ENCODE measurements at regions not wholly inside any gene's neighbourhood (a gene's known extent, or its start where the extent isn't known, plus 50 kb on each side); places are given as distances from the start of the nearest gene placed in this dataset.
"Not testable (repeated sequence)": the region's sequence is repeated elsewhere in the genome, so short reads cannot be mapped to it uniquely, and the experiment has no call there.

DNA sequence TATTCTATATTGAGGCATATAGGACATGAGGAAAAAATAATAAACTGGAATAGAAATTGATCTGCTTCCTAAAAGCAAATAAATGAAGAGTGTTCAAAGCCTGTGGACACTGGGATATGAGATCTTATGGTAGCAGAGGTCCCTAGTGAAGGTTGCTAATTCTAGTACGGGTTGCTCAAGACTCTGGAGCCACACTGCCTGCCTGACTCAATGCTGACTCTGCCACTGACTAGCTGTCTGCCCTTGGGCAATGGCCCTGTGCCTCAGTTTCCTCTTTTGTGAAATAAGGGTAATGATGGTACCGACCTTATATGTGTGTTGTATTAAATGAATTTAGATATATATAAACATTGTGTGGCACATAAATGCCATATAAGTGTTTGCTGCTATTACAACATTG lies 59.0 kb upstream of the C1orf53 start:
- 85% methylated on average over 2 of the region's 2 CpGs for WGBS (ENCODE audit: insufficient coverage, low coverage, low lambda C conversion rate, missing lambda C conversion rate)
- TF ChIP-seq POLR2A (IDR thresholded peaks at IDR 0.05) (no peak), CTCF (IDR thresholded peaks at IDR 0.05) (no peak)
- DNase-seq: no peak
- no peak overlapping the region for H3K27ac ChIP-seq
- H3K9me3 ChIP-seq: no peaks in the 10 kb centered on the region
- H3K27me3 ChIP-seq: no peaks in the 10 kb centered on the region
- H3K4me3 ChIP-seq: no peak overlapping the region
- no peak for ATAC-seq
- intact Hi-C loops (cut with DNase I): no loop called here
- H3K36me3 ChIP-seq: no peaks in the 10 kb centered on the region
- H3K4me1 ChIP-seq: no peaks in the 10 kb centered on the region

- Histone ChIP-seq H3K27ac (no peak overlapping the region), H3K4me1 (no peaks in the 10 kb centered on the region), H3K36me3 (no peaks in the 10 kb centered on the region), H3K9me3 (no peaks in the 10 kb centered on the region), H3K4me3 (no peak overlapping the region), H3K27me3 (no peaks in the 10 kb centered on the region)
- DNase-seq (no peak), ATAC-seq (no peak)
- TF ChIP-seq CTCF (IDR thresholded peaks at IDR 0.05) (no peak), POLR2A (IDR thresholded peaks at IDR 0.05) (no peak)
- intact Hi-C loops (cut with DNase I): no loop called here
- 75% methylated on average over 3 of the region's 3 CpGs for WGBS (ENCODE audit: insufficient coverage, low coverage, low lambda C conversion rate, missing lambda C conversion rate)
Measured at GRCh38 chr1:197842646-197843045, 59.8 kb upstream of the C1orf53 start.

DNA sequence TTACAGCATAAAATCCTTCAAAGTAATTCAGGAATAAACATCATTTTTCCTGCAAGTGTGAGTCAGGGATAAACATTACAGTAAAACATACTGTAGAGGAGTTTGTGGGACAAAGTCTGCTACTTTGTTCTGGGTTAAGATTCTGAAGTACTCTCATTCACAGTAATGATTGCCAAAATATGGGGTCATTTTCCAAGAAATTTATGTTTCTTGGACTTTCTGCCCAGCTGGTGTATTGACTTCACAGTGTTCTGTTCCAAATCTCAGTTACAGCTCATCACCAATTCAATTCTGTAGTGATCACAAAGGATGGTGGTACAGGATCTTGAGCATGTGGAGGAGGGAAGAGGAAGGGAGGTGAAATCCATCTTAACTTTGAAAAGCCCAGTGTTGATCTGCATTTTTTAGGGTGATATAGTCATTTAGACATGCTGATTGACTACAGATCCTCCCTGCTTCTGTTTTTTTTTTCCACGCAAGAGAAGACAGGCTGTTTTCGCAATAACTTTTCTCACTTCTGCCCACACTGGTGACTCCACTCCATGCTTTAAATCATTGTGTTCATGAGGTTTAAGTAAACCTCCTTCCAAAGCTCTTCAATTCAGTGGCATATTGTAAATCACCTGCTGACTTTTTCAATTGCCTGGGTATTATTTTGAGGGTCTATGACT lies 60.4 kb upstream of the C1orf53 start:
- peak in 1 of 4 donors; percentile 44 for ATAC-seq
- TF ChIP-seq POLR2A (IDR thresholded peaks at IDR 0.05) (no peak), CTCF (IDR thresholded peaks at IDR 0.05) (no peak)
- WGBS (ENCODE audit: insufficient coverage, low coverage, low lambda C conversion rate, missing lambda C conversion rate): 48% methylated on average over 2 of the region's 2 CpGs
- H3K27me3 ChIP-seq: no peaks in the 10 kb centered on the region
- H3K4me3 ChIP-seq: no peak overlapping the region
- no peak overlapping the region for H3K27ac ChIP-seq
- intact Hi-C loops (cut with DNase I): no loop called here
- no peaks in the 10 kb centered on the region for H3K36me3 ChIP-seq
- H3K9me3 ChIP-seq: no peaks in the 10 kb centered on the region
- H3K4me1 ChIP-seq: no peaks in the 10 kb centered on the region
- DNase-seq: no peak

DNA sequence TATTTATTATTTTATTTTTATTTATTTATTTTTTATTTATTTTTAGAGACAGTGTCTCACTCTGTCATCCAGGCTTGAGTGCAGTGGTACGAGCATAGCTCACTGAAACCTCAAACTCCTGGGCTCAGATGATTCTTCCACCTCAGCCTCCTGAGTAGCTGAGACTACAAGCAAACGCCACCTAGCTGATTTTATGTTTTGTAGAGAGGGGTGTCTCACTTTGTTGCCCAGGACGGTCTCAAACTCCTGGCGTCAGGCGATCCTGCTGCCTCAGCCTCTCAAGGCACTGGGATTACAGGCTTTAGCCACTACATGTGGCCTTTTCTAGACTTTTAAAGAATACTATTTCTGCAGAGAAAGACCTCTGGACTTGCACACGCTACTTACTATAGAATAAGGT lies 61.3 kb upstream of the C1orf53 start:
- Histone ChIP-seq H3K27ac (no peak overlapping the region), H3K4me1 (no peaks in the 10 kb centered on the region), H3K36me3 (no peaks in the 10 kb centered on the region), H3K9me3 (no peaks in the 10 kb centered on the region), H3K27me3 (no peaks in the 10 kb centered on the region), H3K4me3 (no peak overlapping the region)
- ATAC-seq (no peak), DNase-seq (no peak)
- TF ChIP-seq POLR2A (IDR thresholded peaks at IDR 0.05): no peak
- no peak for TF ChIP-seq CTCF (IDR thresholded peaks at IDR 0.05)
- WGBS (ENCODE audit: insufficient coverage, low coverage, low lambda C conversion rate, missing lambda C conversion rate): 81% methylated on average over 5 of the region's 6 CpGs
- intact Hi-C loops (cut with DNase I): no loop called here

DNA sequence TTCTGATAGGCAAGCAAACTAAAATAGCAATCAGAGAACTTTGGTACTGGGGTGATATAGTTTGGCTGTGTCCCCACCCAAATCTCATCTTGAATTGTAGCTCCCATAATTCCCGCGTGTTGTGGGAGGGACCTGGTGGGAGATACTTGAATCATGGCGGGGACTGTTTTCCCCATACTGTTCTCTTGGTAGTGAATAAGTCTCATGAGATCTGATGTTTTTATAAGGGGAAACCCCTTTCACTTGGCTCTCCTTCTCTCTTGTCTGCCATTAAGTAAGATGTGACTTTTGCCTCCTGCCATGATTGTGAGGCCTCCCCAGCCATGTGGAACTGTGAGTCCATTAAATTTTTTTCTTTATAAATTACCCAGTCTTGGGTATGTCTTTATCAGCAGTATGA lies 62.6 kb upstream of the C1orf53 start:
- H3K27ac ChIP-seq; intact Hi-C loops (cut with DNase I); H3K4me1 ChIP-seq; H3K4me3 ChIP-seq; H3K27me3 ChIP-seq; DNase-seq; H3K36me3 ChIP-seq; ATAC-seq; H3K9me3 ChIP-seq: not testable (repeated sequence)
- WGBS (ENCODE audit: insufficient coverage, low coverage, low lambda C conversion rate, missing lambda C conversion rate): 96% methylated on average over 3 of the region's 3 CpGs
